ENCODE measurements at regions not wholly inside any gene's neighbourhood (a gene's known extent, or its start where the extent isn't known, plus 50 kb on each side); places are given as distances from the start of the nearest gene placed in this dataset.

- Histone ChIP-seq H3K9ac (no peak overlapping the region), H3K36me3 (replicated peaks in 1 of 2; ENCODE audit: control insufficient read depth in 1 of 2, insufficient read depth in 2 of 2, low read length in 1 of 2) (no peaks in the 10 kb centered on the region), H3K27ac (ENCODE audit: low read depth in 2 of 2, low read length in 1 of 2) (no peak overlapping the region), H4K20me1 (ENCODE audit: insufficient read depth) (no peaks in the 10 kb centered on the region), H3K4me3 (ENCODE audit: low read depth in 2 of 2, low read length in 1 of 2) (no peak overlapping the region), H3K4me1 (ENCODE audit: control insufficient read depth in 1 of 2, insufficient read depth in 2 of 2, low read depth in 1 of 2, low read length in 1 of 2) (peaks cover 0 to 16% of the 10 kb centered on the region in 2 experiments; a peak in 2 of 4 replicates), H3F3A (replicated peaks; ENCODE audit: insufficient read depth) (no peaks in the 10 kb centered on the region), H3K27me3 (ENCODE audit: insufficient read depth) (no peaks in the 10 kb centered on the region), H3K79me2 (ENCODE audit: insufficient read depth) (no peaks in the 10 kb centered on the region), H3K9me3 (no peaks in the 10 kb centered on the region), H3K4me2 (no peak overlapping the region), H3K9me2 (no peaks in the 10 kb centered on the region), H2AFZ (ENCODE audit: low read depth) (no peak overlapping the region)
- ChIA-PET CTCF (no interaction called here), POLR2A (no interaction called here)
- no peak for DNase-seq
- TF ChIP-seq EZH2phosphoT487 (IDR thresholded peaks at IDR 0.05; ENCODE audit: borderline replicate concordance, low read depth), result no peak
- TF ChIP-seq MXI1 (IDR thresholded peaks at IDR 0.05; ENCODE audit: low read depth, low read length), result no peak
- TF ChIP-seq NRF1 (IDR thresholded peaks at IDR 0.05; ENCODE audit: low read depth, low read length), result no peak
- no peak for TF ChIP-seq MEF2A (IDR thresholded peaks at IDR 0.05; ENCODE audit: borderline replicate concordance, low read depth)
- no peak for TF ChIP-seq GABPA (IDR thresholded peaks at IDR 0.05; ENCODE audit: low read depth)
- TF ChIP-seq REST (IDR thresholded peaks at IDR 0.05; ENCODE audit: low read depth, low read length), result no peak
- no peak for TF ChIP-seq NFIC (IDR thresholded peaks at IDR 0.05; ENCODE audit: borderline replicate concordance)
- TF ChIP-seq RFX5 (IDR thresholded peaks at IDR 0.05; ENCODE audit: low read length), result no peak
- TF ChIP-seq JUND (IDR thresholded peaks at IDR 0.05), result no peak
- TF ChIP-seq TCF12 (IDR thresholded peaks at IDR 0.05), result no peak
- no peak for TF ChIP-seq CHD2 (IDR thresholded peaks at IDR 0.05; ENCODE audit: low read length, partially characterized antibody)
- no peak for TF ChIP-seq RCOR1 (IDR thresholded peaks at IDR 0.05; ENCODE audit: low read length)
- WGBS (ENCODE audit: low lambda C conversion rate), result 53% methylated on average over 8 of the region's 8 CpGs
Measured at GRCh38 chr2:129862668-129863067, 116.8 kb upstream of the RAB6C start.

- H2AFZ ChIP-seq (ENCODE audit: low read depth), result no peak overlapping the region
- H3K36me3 ChIP-seq (replicated peaks in 1 of 2; ENCODE audit: control insufficient read depth in 1 of 2, insufficient read depth in 2 of 2, low read length in 1 of 2), result no peaks in the 10 kb centered on the region
- no peak overlapping the region for H3K4me2 ChIP-seq
- DNase-seq, result no peak
- H3K27ac ChIP-seq (ENCODE audit: low read depth in 2 of 2, low read length in 1 of 2), result no peak overlapping the region
- POLR2A ChIA-PET, result no interaction called here
- no peaks in the 10 kb centered on the region for H3K79me2 ChIP-seq (ENCODE audit: insufficient read depth)
- H3K4me3 ChIP-seq (ENCODE audit: low read depth in 2 of 2, low read length in 1 of 2), result no peak overlapping the region
- WGBS (ENCODE audit: low lambda C conversion rate), result 59% methylated on average over 3 of the region's 3 CpGs
- CTCF ChIA-PET, result no interaction called here
- H3K9me3 ChIP-seq, result no peaks in the 10 kb centered on the region
- no peak for TF ChIP-seq MXI1 (IDR thresholded peaks at IDR 0.05; ENCODE audit: low read depth, low read length)
- TF ChIP-seq REST (IDR thresholded peaks at IDR 0.05; ENCODE audit: low read depth, low read length), result no peak
- no peak for TF ChIP-seq FOXJ3 (CRISPR knock-in tag; IDR thresholded peaks at IDR 0.05)
- no peak for TF ChIP-seq YY1 (IDR thresholded peaks at IDR 0.05; ENCODE audit: low read depth)
- no peak for TF ChIP-seq FOXM1 (IDR thresholded peaks at IDR 0.05; ENCODE audit: low read depth)
- no peak for TF ChIP-seq SMC3 (IDR thresholded peaks at IDR 0.05; ENCODE audit: low read depth, low read length)
- TF ChIP-seq USF2 (IDR thresholded peaks at IDR 0.05; ENCODE audit: borderline replicate concordance, low read depth, low read length), result no peak
- no peak for TF ChIP-seq MAX (IDR thresholded peaks at IDR 0.05; ENCODE audit: low read depth)
- no peak for TF ChIP-seq CHD2 (IDR thresholded peaks at IDR 0.05; ENCODE audit: low read length, partially characterized antibody)
- H4K20me1 ChIP-seq (ENCODE audit: insufficient read depth), result no peaks in the 10 kb centered on the region
- H3K4me1 ChIP-seq (ENCODE audit: control insufficient read depth in 1 of 2, insufficient read depth in 2 of 2, low read depth in 1 of 2, low read length in 1 of 2), result peaks cover 0 to 16% of the 10 kb centered on the region in 2 experiments; a peak in 2 of 4 replicates
- no peaks in the 10 kb centered on the region for H3K9me2 ChIP-seq
- H3F3A ChIP-seq (replicated peaks; ENCODE audit: insufficient read depth), result no peaks in the 10 kb centered on the region
- H3K9ac ChIP-seq, result no peak overlapping the region
- no peaks in the 10 kb centered on the region for H3K27me3 ChIP-seq (ENCODE audit: insufficient read depth)
Measured at GRCh38 chr2:129863350-129863749, 116.1 kb upstream of the RAB6C start.

Measured in SK-N-SH (cell line).